IMR-90 (cell line): ENCODE measurements at regions not wholly inside any gene's neighbourhood (a gene's known extent, or its start where the extent isn't known, plus 50 kb on each side); places are given as distances from the start of the nearest gene placed in this dataset.

Experiments
- ATAC-seq: fragments of 200-7000 bp; cut with Tn5 transposase; 2 replicates; pipeline ENCODE4 v1.9.1; 2020; ENCODE audit warnings: low read depth, mild to moderate bottlenecking, moderate library complexity
- BruUV-seq: library from RNA; stranded (reverse); fragments of 400-500 nt; replicated peaks from 2 replicates; lab custom pipeline; 2021; lab: Mats Ljungman, UMichigan
- CTCF ChIA-PET: fragments of 300-600 bp; formaldehyde crosslinking; extraction: SDS; loops from one replicate; lab custom pipeline; 2021; ENCODE audit warnings: antibody characterized with exemption; lab: Yijun Ruan, JAX
- POLR2A ChIA-PET: fragments of 300-600 bp; sonication (Branson Sonifier 250); formaldehyde crosslinking; loops from one replicate; lab custom pipeline; 2022; ENCODE audit warnings: antibody characterized with exemption; ENCODE audit not compliant: unreplicated experiment; lab: Charles Lee
- DNase-seq: peaks from one replicate; pipeline ENCODE4 v3.0.0; 2013
- H2AFZ ChIP-seq: replicated peaks from 2 replicates; pipeline ENCODE3; 2013; ENCODE audit warnings: low read length, mild to moderate bottlenecking; ENCODE audit not compliant: poor library complexity
- H2AK5ac ChIP-seq: 2 replicates; pipeline ENCODE4 v1.6.1; 2013; ENCODE audit warnings: low read depth, low read length, inconsistent platforms
- H2AK9ac ChIP-seq: replicated peaks from 2 replicates; pipeline ENCODE3; 2013; ENCODE audit warnings: mild to moderate bottlenecking, low read depth, low read length, moderate library complexity; ENCODE audit not compliant: poor library complexity
- H2BK120ac ChIP-seq: 2 replicates; pipeline ENCODE4 v1.6.1; 2013; ENCODE audit warnings: low read depth, low read length, inconsistent platforms
- H2BK15ac ChIP-seq: 3 replicates; pipeline ENCODE4 v1.6.1; 2013; ENCODE audit warnings: low read depth, low read length, inconsistent platforms
- H2BK20ac ChIP-seq: 2 replicates; pipeline ENCODE4 v1.6.1; 2013; ENCODE audit warnings: low read depth, mild to moderate bottlenecking, inconsistent platforms, low read length, moderate library complexity
- H2BK5ac ChIP-seq: 2 replicates; pipeline ENCODE4 v1.6.1; 2013; ENCODE audit warnings: mild to moderate bottlenecking, low read depth, low read length, inconsistent platforms; ENCODE audit not compliant: poor library complexity, severe bottlenecking
- H3K14ac ChIP-seq: replicated peaks from 2 replicates; pipeline ENCODE4 v1.6.1; 2013; ENCODE audit warnings: low read depth, low read length, inconsistent platforms
- H3K18ac ChIP-seq: 2 replicates; pipeline ENCODE4 v1.6.1; 2013; ENCODE audit warnings: low read depth, low read length, control low read depth
- H3K23ac ChIP-seq: 2 replicates; pipeline ENCODE4 v1.6.1; 2013; ENCODE audit warnings: low read depth, low read length, inconsistent platforms
- H3K27ac ChIP-seq: 2 replicates; pipeline ENCODE4 v1.5.1; 2013; ENCODE audit warnings: mild to moderate bottlenecking, control low read depth, low read length; ENCODE audit not compliant: insufficient read depth
- H3K27me3 ChIP-seq: 2 replicates; pipeline ENCODE4 v1.6.1; 2013; ENCODE audit warnings: low read length; ENCODE audit not compliant: control insufficient read depth, insufficient read depth
- H3K36me3 ChIP-seq: 2 replicates; pipeline ENCODE4 v1.6.1; 2013; ENCODE audit warnings: low read length, mixed read lengths; ENCODE audit not compliant: control insufficient read depth, insufficient read depth
- H3K4ac ChIP-seq: 2 replicates; pipeline ENCODE4 v1.6.1; 2013; ENCODE audit warnings: low read depth, low read length, inconsistent platforms
- H3K4me1 ChIP-seq: 2 replicates; pipeline ENCODE4 v1.6.1; 2013; ENCODE audit warnings: low read length, mixed read lengths; ENCODE audit not compliant: control insufficient read depth, insufficient read depth
- H3K4me2 ChIP-seq: 2 replicates; pipeline ENCODE4 v1.6.1; 2013; ENCODE audit warnings: low read depth, mild to moderate bottlenecking, control low read depth, low read length, moderate library complexity
- H3K4me3 ChIP-seq: 2 replicates; pipeline ENCODE4 v1.5.1; 2013; ENCODE audit warnings: low read depth, mild to moderate bottlenecking, control low read depth, low read length, moderate library complexity; ENCODE audit not compliant: insufficient read depth
- H3K56ac ChIP-seq: 2 replicates; pipeline ENCODE4 v1.6.1; 2013; ENCODE audit warnings: low read length, inconsistent platforms; ENCODE audit not compliant: insufficient read depth; ENCODE audit errors: extremely low read depth
- H3K79me1 ChIP-seq, 2 experiments: 2 replicates each; pipeline ENCODE4 v1.6.1; 2013; ENCODE audit warnings: low read length in 2 of 2, inconsistent platforms in 1 of 2, low read depth in 1 of 2
- H3K9ac ChIP-seq: 2 replicates; pipeline ENCODE4 v1.6.1; 2013; ENCODE audit warnings: low read depth, low read length, control low read depth
- H3K9me1 ChIP-seq: 2 replicates; pipeline ENCODE4 v1.6.1; 2013; ENCODE audit warnings: low read length, inconsistent platforms; ENCODE audit not compliant: insufficient read depth
- H3K9me3 ChIP-seq: 2 replicates; pipeline ENCODE4 v1.6.1; 2013; ENCODE audit warnings: low read length; ENCODE audit not compliant: control insufficient read depth, insufficient read depth
- H4K20me1 ChIP-seq: 2 replicates; pipeline ENCODE4 v1.6.1; 2013; ENCODE audit warnings: low read length, inconsistent platforms; ENCODE audit not compliant: insufficient read depth
- H4K5ac ChIP-seq: 2 replicates; pipeline ENCODE4 v1.6.1; 2013; ENCODE audit warnings: mild to moderate bottlenecking, low read depth, low read length, control low read depth
- H4K8ac ChIP-seq, 2 experiments: 2 replicates each; pipeline ENCODE4 v1.6.1; 2013; ENCODE audit warnings: low read depth in 2 of 2, low read length in 2 of 2, control low read depth in 1 of 2, inconsistent platforms in 1 of 2
- H4K91ac ChIP-seq: 2 replicates; pipeline ENCODE4 v1.6.1; 2013; ENCODE audit warnings: low read depth, low read length, inconsistent platforms; ENCODE audit not compliant: insufficient read depth
- BHLHE40 ChIP-seq: fragments of 150-350 bp; IDR thresholded peaks from 2 replicates; pipeline ENCODE4 v1.6.1; 2016; ENCODE audit warnings: mild to moderate bottlenecking, low read depth, low read length
- CEBPB ChIP-seq: IDR thresholded peaks from 2 replicates; pipeline ENCODE4 v1.6.1; 2012; ENCODE audit warnings: low read depth, low read length, improper control_type of control experiment
- CHD1 ChIP-seq: IDR thresholded peaks from 2 replicates; pipeline ENCODE4 v1.6.1; 2012; ENCODE audit warnings: low read depth, low read length, improper control_type of control experiment
- CTCF ChIP-seq: conservative IDR thresholded peaks from 2 replicates; pipeline ENCODE4 v1.5.1; 2012; ENCODE audit warnings: mild to moderate bottlenecking, low read depth, low read length, improper control_type of control experiment
- FOS ChIP-seq: fragments of 150-350 bp; IDR thresholded peaks from 2 replicates; pipeline ENCODE4 v1.6.1; 2016; ENCODE audit warnings: low read depth, low read length
- MAFK ChIP-seq: IDR thresholded peaks from 2 replicates; pipeline ENCODE4 v1.6.1; 2012; ENCODE audit warnings: low read depth, low read length, improper control_type of control experiment
- MAZ ChIP-seq: IDR thresholded peaks from 2 replicates; pipeline ENCODE4 v1.6.1; 2012; ENCODE audit warnings: low read depth, mild to moderate bottlenecking, low read length, improper control_type of control experiment, moderate library complexity, borderline replicate concordance
- MXI1 ChIP-seq: IDR thresholded peaks from 2 replicates; pipeline ENCODE4 v1.6.1; 2012; ENCODE audit warnings: low read depth, mild to moderate bottlenecking, low read length, moderate library complexity, borderline replicate concordance
- POLR2A ChIP-seq: IDR thresholded peaks from 2 replicates; pipeline ENCODE4 v1.6.1; 2012; ENCODE audit warnings: mild to moderate bottlenecking, low read depth, low read length
- RAD21 ChIP-seq: IDR thresholded peaks from 2 replicates; pipeline ENCODE4 v1.6.1; 2012; ENCODE audit warnings: low read length, improper control_type of control experiment
- RCOR1 ChIP-seq: IDR thresholded peaks from 2 replicates; pipeline ENCODE4 v1.6.1; 2012; ENCODE audit warnings: mild to moderate bottlenecking, low read length, improper control_type of control experiment; ENCODE audit not compliant: insufficient replicate concordance
- RFX5 ChIP-seq: IDR thresholded peaks from 2 replicates; pipeline ENCODE4 v1.8.0; 2012; ENCODE audit warnings: low read depth, mild to moderate bottlenecking, low read length, moderate library complexity
- SMC3 ChIP-seq: fragments of 150-350 bp; IDR thresholded peaks from 2 replicates; pipeline ENCODE4 v1.6.1; 2016; ENCODE audit warnings: low read depth, mild to moderate bottlenecking, antibody characterized with exemption, low read length, moderate library complexity
- USF2 ChIP-seq: fragments of 150-350 bp; IDR thresholded peaks from 2 replicates; pipeline ENCODE4 v1.6.1; 2017; ENCODE audit warnings: mild to moderate bottlenecking, antibody characterized with exemption, low read length, low read depth
- WGBS, 2 experiments: methylation state at CpG; one replicate each; pipeline versions ENCODE4 v1.1.5 to v1.1.7; 2013; ENCODE audit warnings: missing lambda C conversion rate in 2 of 2; ENCODE audit not compliant: insufficient read length in 1 of 2; ENCODE audit errors: extremely low coverage in 2 of 2; 5-methylcytosine and 5-hydroxymethylcytosine counted together
- dilution Hi-C: fragments of 300-500 bp; cut with HindIII; formaldehyde crosslinking; loops from one replicate; pipeline ENCODE4 v1.14.3; 2018; ENCODE audit warnings: low sequenced_read_pairs; ENCODE audit not compliant: unreplicated experiment
- in situ Hi-C: fragments of 300-500 bp; cut with MboI; formaldehyde crosslinking; loops from 3 replicates; pipeline ENCODE4 v1.14.3; 2019; ENCODE audit warnings: low sequenced_read_pairs, inconsistent platforms, mixed read lengths
- intact Hi-C: fragments of 100-400 bp; cut with micrococcal nuclease; formaldehyde crosslinking; loops from 2 replicates; pipeline ENCODE4 v1.10.0; 2022
- TF ChIP-seq, protein P1 (sequence below): fragments of 150-350 bp; IDR thresholded peaks from 2 replicates; pipeline ENCODE4 v1.6.1; 2016; ENCODE audit warnings: low read depth, mild to moderate bottlenecking, low read length, moderate library complexity, borderline replicate concordance

DNA sequence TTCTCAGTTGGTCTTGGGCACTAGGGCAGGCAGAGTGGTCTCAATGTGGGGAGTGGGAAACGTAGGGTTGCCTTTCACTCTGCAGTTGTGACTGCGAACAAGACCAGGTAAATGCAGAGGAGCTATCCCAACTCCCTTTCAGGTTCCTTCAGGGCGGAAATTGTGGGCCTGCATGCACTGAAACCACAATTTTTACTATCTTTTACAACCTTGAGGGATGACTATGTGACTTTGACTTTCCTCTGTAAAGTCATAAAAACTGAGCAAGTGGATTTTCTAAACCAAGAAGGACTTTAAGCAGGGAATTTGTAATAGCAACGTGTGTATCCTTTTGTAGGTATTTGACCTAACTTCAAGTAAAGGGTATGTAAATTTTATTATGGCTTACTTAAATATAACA is 171.4 kb upstream of the CADPS start:
- Histone ChIP-seq H3K4me1 (no peaks in the 10 kb centered on the region), H2BK120ac (no peak overlapping the region), H3K4ac (no peak overlapping the region), H2AK9ac (no peak overlapping the region), H3K4me3 (no peak overlapping the region), H4K91ac (no peak overlapping the region), H2BK5ac (no peak overlapping the region), H4K20me1 (no peaks in the 10 kb centered on the region), H4K5ac (no peak overlapping the region), H3K9me1 (no peaks in the 10 kb centered on the region), H3K79me1 (no peaks in the 10 kb centered on the region), H3K27ac (no peak overlapping the region), H3K18ac (no peak overlapping the region), H3K9ac (no peak overlapping the region), H2AK5ac (no peak overlapping the region), H3K56ac (no peak overlapping the region), H2AFZ (no peak overlapping the region), H3K23ac (no peak overlapping the region), H2BK20ac (no peak overlapping the region), H3K4me2 (no peak overlapping the region), H2BK15ac (no peak overlapping the region), H3K36me3 (no peaks in the 10 kb centered on the region), H3K9me3 (peaks cover 4% of the 10 kb centered on the region; the same call in 1 of the 2 replicates), H3K14ac (no peak overlapping the region), H4K8ac (no peak overlapping the region), H3K27me3 (no peaks in the 10 kb centered on the region)
- TF ChIP-seq MAZ (no peak), BHLHE40 (no peak), RAD21 (no peak), CHD1 (no peak), RCOR1 (no peak), RFX5 (no peak), CEBPB (no peak), FOS (no peak), POLR2A (no peak), MAFK (no peak), USF2 (no peak), MXI1 (no peak), CTCF (no peak), SMC3 (no peak)
- TF ChIP-seq, protein P1, sequence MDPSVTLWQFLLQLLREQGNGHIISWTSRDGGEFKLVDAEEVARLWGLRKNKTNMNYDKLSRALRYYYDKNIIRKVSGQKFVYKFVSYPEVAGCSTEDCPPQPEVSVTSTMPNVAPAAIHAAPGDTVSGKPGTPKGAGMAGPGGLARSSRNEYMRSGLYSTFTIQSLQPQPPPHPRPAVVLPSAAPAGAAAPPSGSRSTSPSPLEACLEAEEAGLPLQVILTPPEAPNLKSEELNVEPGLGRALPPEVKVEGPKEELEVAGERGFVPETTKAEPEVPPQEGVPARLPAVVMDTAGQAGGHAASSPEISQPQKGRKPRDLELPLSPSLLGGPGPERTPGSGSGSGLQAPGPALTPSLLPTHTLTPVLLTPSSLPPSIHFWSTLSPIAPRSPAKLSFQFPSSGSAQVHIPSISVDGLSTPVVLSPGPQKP, result no peak
- intact Hi-C loops (no loop called here), in situ Hi-C loops (no loop called here), dilution Hi-C loops (no loop called here)
- ATAC-seq (no peak), DNase-seq (no peak)
- ChIA-PET POLR2A (no interaction called here), CTCF (no interaction called here)
- WGBS, 2 experiments, result no CpG with 5 or more reads among the region's 4 CpGs
- no TSS peak for BruUV-seq
